GM04503 (cell line): ENCODE measurements at regions not wholly inside any gene's neighbourhood (a gene's known extent, or its start where the extent isn't known, plus 50 kb on each side); places are given as distances from the start of the nearest gene placed in this dataset.
"Not testable (repeated sequence)": the region's sequence is repeated elsewhere in the genome, so short reads cannot be mapped to it uniquely, and the experiment has no call there.

Source experiments
- DNase-seq: peaks from one replicate; pipeline ENCODE4 v3.0.0-alpha.2; 2012; ENCODE audit warnings: low read depth

DNA sequence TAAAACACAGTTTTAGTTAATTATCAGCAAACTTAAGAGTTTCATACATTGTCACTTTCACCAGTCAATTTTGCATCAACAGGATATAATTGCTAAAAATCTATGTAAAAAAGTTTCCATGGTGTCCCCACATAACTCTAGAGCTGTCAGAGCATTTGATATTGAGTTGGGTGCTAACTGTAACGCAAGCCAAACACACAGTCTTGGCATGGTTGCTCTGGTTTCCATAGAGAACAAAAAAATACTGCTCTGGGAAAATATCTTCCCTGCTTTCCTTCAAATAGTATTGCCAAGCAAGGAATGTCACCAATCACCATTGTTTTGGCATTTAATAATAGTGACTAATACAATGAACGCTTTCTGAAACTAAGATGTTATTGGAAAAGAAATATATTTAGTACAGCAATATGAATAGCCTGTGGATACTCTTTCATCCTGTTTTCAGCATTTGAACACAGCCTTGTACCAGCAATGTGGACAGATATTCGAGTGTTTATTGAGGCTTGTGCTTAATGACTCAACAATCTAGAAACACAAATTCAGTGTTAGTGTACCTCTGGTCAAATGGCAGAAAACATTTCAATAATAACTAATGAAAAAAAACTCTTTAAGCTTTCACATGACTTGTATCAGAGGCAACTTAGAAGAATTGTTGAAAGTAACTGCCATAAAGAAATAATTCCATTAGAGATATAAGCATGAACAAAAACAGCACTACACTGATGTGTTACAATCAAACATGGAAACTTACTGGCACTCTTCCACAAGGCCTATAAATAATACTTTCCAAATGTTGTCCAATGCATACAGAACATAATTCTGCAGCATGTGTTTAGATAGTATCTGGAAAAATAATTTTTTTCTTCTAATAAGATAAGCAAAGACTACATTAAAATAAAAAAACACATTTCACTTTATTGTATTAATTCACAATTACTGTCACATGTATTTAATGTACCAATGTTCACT, 1469.5 kb upstream of the CELF2 start:
- DNase-seq, result no peak

GRCh38 chr10:9550810-9551209, 1466.9 kb upstream of the CELF2 start:
- no peak for DNase-seq

DNA sequence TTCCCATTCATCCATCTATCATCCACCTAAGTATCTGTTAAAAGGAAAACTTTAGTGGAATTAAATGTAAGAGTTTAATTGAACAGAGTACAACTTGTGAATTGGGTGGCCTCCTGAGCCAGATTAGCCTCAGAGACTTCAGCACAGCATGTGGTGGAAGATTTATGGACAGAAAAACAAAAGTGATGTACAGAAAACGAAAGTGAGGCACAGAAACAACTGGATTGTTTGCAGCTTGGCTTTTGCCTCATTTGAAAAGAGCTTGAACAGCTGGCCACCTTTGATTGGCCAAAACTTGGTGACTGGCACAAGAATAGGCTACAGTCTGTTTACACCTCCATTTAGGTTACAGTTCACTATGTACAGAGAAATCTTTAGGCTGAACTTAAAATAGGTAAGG, 1463.4 kb upstream of the CELF2 start:
- no peak for DNase-seq

DNA sequence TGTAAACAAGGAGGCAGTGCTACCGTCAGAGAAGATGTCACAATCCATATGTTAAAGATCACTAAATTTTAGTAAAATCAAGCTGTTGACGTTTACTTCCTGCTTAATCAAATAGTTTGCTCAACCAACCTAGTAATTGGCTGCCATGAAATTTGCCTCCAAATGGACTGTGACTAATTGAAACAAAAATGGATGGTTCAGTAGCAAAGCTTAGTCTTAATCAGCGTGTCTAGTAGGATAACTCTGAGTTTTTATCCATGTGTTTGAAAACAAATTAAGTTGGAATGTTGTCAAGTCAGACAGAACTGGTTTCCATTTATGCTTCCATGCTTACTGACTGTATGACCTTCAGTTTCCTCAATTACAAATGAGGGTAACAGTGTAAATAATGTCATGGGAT, 1456.7 kb upstream of the CELF2 start:
- no peak for DNase-seq

DNA sequence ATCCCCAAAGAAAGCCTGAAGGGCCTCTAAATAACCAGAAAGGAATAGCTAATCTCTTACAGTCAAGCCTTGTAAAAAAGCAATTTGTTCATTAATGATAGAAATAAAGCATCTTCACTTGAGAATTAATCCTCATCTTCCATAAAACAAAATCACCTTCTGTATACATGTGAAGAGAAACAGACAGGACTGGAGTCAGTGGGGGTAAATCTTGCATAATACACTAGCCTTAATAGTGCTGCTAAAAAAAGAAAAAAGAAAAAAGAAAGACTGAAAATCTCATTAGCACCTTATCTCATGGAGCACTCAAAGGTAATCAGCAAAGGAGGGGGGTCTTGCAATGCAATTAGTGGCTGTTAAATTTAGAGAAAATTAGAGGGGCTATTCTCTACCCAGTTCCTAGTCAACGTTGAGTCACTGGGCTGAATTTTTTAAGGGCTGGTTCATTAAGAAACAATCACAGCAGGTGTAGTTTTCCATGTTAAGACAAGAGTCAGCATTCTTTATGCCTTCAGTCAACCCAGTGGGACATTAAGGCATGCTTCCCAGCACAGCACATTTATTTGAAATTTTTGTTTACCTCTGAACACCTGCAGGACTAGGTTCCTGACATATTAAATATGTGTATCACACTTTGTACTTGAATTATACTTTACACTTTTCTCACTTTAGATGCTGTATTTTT, 1455.7 kb upstream of the CELF2 start:
- no peak for DNase-seq

DNA sequence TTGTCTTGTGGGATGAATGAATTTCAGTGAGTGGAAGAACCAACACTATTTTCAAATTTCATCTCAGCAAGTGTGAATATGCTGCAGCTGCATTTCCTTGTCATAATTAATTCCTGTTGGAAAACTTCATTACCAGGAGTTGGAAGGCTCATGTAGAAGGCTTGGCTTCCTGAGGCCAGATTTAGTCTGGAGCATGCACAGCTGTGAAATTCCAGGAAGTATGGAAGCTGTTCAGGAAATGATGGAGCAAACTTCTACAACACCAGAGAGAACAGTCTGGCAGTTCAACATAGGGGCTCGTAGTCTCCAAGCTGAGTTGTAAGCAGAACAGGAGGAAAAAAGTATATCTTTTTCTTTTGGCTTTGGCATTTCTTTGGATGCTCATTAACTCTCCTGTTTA, 1439.9 kb upstream of the CELF2 start:
- DNase-seq, result no peak

DNA sequence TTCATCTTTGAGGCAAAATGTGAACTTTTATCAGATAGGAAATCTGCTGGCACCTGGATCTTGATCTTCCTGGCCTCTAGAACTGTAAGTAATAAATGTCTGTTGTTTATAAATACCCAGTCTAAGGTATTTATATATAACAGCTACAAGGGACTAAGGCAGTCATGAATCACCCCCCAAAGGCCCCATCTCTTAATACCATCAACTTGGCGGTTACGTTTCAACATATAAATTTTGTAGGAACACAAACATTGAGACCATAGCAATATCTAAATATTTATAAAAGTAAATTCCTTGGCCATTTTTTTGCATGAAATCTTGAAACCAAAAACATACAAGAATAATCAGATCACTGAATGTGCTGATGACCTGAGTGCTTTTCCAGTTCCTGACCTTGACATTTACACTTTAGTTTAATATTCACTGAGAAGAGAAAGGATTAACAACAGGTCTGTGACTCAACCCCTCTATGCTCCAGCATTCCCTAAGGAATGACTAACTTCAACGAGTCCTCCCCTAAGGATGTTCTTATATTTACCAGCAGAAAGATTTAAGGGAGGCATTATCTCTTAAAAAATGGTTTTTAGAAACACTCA, 1438.5 kb upstream of the CELF2 start:
- no peak for DNase-seq

DNA sequence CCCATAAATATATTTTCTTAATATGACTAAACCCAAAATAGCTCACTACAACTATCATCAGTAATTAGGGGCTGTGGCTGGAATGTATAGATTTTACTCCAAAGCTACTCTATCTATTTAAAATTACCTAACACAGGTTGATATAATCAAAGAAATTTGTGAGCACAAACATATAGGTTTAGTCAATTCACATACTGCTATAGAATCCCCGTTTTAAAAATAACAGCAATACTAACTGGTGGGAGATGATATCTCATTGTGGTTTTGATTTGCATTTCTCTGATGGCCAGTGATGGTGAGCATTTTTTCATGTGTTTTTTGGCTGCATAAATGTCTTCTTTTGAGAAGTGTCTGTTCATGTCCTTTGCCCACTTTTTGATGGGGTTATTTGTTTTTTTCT, 1434.9 kb upstream of the CELF2 start:
- DNase-seq, result not testable (repeated sequence)

- no peak for DNase-seq
These were observed 1421.2 kb upstream of the CELF2 start for GRCh38 chr10:9596368-9596920.

DNA sequence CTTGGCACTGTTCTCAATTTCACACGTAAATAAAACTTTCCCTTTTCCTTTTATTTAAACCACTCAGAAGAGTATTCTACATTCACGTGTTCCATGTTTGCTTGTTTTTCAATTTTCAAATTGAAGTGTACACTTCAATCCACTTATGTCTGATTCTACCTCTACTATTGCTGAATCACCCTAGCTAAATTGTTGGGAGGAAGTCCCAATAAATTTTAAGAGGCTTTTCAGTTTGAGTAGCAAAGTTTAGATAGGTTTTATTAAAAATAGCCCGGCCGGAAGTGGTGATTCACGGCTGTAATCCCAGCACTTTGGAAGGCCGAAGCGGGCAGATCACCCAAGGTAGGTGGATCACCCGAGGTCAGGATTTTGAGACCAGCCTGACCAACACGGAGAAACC, 1414.7 kb upstream of the CELF2 start:
- no peak for DNase-seq

DNA sequence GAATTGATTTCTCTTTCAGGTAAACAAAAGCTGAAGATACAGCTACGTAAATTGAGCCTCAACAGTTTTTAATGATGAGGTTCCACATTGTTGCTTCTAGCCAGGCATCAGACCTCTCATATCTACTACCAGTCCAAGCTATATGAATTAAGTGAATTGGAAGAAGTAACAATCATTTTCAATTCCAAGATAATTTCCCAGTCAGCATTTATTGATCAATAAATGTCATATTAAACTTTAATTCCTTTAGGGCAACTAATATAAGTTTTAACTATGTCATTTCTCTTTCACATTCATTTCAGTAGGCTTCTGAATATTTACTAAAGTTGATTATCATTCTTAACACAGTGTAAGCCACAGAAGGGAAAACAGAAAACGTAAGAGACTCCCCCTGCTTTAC, 1413.7 kb upstream of the CELF2 start:
- DNase-seq, result no peak

GRCh38 chr10:9605231-9605630, 1412.4 kb upstream of the CELF2 start:
- DNase-seq, result no peak

DNA sequence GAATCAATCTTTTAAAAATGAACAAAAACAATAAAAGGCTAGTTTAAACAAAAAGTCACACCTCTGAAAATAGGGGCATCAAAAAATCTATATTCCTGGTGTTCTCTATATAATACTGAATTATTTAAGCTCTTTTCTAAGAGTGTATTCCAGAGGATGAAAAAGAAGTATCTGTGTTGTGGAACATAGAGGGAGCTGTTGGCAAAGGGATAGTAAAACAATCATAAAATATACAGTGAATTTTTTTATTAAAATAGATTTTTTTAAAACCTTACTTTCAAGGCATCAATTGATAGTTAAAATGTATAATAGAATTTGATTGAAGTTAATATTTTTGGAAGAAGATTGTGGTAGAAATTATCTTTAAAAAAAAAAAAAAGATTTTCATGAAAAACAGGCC, 1409.1 kb upstream of the CELF2 start:
- DNase-seq, result no peak

DNA sequence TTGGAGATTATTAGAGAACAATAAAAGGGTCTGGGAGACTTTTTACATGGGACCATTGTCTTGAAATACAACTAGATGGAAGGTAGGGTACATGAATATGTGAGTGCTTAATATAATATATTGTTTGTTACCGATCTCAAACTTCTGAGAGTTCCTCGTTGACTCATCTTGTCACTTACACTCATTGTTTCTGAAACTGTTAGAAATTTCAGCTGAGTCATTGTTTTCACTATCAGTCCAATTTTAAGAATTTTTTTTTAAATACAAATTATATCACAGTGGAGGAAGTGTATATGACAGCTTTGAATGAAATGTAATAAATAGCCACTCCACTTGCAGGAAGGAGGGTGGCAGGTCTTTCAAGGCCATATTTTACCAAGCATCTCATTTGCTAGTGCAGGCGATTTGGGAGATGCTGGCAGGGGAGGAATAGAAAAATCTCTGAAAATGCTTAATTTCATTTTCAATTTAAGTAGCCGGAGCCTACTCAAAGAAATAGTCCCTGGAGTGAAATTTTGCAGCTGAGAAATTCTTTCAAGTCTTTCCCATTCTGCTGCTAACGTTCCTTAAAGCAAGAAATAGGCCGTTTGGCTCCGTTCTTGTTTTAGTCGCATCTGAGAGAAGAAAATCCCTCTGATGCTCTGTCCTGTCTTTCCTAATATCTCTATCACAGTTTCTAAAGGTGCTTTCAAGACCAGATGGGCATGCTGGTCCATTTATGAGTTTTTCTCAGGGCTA, 1404.2 kb upstream of the CELF2 start:
- DNase-seq, result no peak

- DNase-seq, result no peak
These were observed 1402.5 kb upstream of the CELF2 start for GRCh38 chr10:9615189-9615588.

DNA sequence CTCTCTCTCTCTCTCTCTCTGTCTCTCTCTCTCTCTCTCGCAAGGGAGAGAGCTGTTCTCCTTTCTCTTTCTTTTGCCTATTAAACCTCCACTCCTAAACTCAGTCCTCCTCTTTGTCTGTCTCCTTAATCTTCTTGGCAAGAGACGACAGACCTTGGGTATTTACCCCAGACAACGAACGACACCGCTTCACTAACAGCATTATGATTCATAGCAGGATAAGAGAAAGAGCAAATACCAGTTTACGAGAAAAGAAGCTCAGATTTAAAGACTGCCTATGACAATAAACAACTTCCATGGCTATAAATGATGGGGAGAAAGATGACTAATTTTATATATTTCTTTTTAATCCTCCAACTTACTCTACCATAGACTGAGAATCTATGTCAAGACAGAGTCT, 1396.5 kb upstream of the CELF2 start:
- DNase-seq, result no peak

DNA sequence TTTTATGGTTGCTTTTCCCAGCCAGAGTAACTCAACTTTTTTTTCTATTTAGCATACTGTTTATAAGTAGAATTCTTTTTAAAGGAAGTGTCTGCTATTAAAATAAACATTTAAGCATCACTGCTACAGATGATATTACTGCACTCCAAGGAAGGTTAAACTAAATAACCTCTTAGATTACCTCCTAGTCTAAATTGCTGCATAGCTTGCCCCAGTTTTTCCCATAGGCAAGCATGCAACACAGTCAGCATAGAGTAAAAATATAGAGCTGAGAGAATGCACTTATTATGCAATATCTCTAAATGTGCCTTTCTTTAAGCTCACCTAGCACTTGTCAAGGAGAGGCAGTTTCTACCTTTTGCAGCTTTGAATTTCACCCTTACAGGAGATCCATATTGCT, 1392.4 kb upstream of the CELF2 start:
- no peak for DNase-seq

- no peak for DNase-seq
These were observed 1383.2 kb upstream of the CELF2 start for GRCh38 chr10:9634466-9634865.

DNA sequence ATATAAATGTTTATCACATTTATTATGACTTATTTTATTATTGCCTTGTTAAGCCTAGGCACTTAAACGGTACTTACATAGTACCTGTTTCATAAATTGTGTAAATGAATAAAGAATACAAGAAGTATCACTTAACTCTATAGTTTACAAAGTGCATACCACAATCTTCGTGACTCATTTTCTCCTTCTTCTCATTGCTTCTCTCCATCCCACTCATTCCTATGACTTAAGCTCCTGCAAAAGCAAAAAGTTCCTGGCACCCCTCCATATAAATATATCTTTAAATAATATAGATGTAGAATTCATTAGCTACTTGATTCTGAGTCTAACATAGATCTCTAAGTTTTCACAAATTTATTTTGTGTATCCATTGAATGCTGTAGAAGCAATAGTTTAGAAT, 1382.0 kb upstream of the CELF2 start:
- no peak for DNase-seq

- no peak for DNase-seq
These were observed 1381.5 kb upstream of the CELF2 start for GRCh38 chr10:9636216-9636615.

DNA sequence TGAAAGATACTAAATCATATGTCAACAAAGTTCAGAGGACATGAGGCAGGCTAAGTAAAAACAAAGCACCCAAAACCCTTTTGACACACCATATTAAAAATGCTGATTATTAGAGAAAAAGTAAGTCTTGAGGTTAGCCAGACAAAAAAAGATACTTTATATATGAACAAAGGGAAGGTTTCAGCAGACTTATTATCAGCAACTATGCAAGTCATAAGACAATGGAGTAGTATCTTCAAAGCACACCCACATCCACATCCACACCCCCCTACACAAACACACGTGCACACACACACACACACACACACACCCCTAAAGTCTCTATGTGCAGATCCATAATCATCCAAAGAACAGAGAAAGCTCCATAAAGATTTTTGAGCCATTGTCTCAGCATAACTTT, 1373.9 kb upstream of the CELF2 start:
- DNase-seq, result no peak

DNA sequence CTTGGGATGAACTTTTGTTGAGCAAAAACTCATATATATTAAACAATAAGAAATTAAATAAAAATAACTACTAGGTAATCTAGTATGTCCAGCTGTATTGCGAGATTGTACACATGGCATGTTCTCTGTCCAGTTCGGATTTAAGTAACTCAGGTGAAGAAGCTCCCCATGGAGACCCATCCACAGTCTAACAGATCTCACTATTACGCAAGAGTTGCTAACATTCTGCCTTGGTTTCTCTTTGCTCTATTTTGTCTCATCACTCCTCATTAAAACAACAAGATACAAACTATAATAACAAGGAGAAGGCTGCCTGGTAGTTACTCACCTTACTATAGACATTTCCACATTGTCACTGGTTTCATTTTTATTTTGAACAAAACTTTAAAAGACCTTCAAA, 1372.3 kb upstream of the CELF2 start:
- no peak for DNase-seq
